OCI-LY1 (cell line): ENCODE measurements at regions not wholly inside any gene's neighbourhood (a gene's known extent, or its start where the extent isn't known, plus 50 kb on each side); places are given as distances from the start of the nearest gene placed in this dataset.

ENCODE experiments used
- H2AFZ ChIP-seq: fragments of 200-600 bp; sonication (generic), shearing (Covaris generic); 2 replicates; pipeline ENCODE4 v1.6.0; 2014; ENCODE audit warnings: antibody characterized with exemption, mild to moderate bottlenecking, low read length
- H3F3A ChIP-seq: fragments of 200-600 bp; sonication (generic), shearing (Covaris generic); 2 replicates; pipeline ENCODE4 v1.6.0; 2014; ENCODE audit warnings: mild to moderate bottlenecking, antibody characterized with exemption, low read length, moderate library complexity; ENCODE audit not compliant: insufficient read depth
- H3K27ac ChIP-seq: fragments of 200-600 bp; sonication (generic); 2 replicates; pipeline ENCODE4 v1.5.1; 2014; ENCODE audit warnings: low read length, mixed run types, mild to moderate bottlenecking, low read depth; ENCODE audit not compliant: poor library complexity, severe bottlenecking
- H3K27me3 ChIP-seq: fragments of 200-600 bp; sonication (generic); 2 replicates; pipeline ENCODE4 v1.6.0; 2014; ENCODE audit warnings: antibody characterized with exemption, mild to moderate bottlenecking, low read length, moderate library complexity; ENCODE audit not compliant: insufficient read depth
- H3K36me3 ChIP-seq: fragments of 200-600 bp; sonication (generic); 2 replicates; pipeline ENCODE4 v1.6.1; 2014; ENCODE audit warnings: mild to moderate bottlenecking, antibody characterized with exemption, low read length, moderate library complexity, mixed read lengths; ENCODE audit not compliant: insufficient read depth
- H3K4me1 ChIP-seq: fragments of 200-600 bp; sonication (generic); 2 replicates; pipeline ENCODE4 v1.5.1; 2014; ENCODE audit warnings: mild to moderate bottlenecking, low read length, moderate library complexity; ENCODE audit not compliant: insufficient read depth, severe bottlenecking
- H3K4me2 ChIP-seq: fragments of 200-600 bp; sonication (generic), shearing (Covaris generic); 2 replicates; pipeline ENCODE4 v1.6.1; 2014; ENCODE audit warnings: low read length
- H3K4me3 ChIP-seq: fragments of 200-600 bp; sonication (generic); 2 replicates; pipeline ENCODE4 v1.5.1; 2014; ENCODE audit warnings: low read length, low read depth, mild to moderate bottlenecking, mixed read lengths; ENCODE audit not compliant: poor library complexity, severe bottlenecking
- H3K79me2 ChIP-seq: fragments of 200-600 bp; shearing (Covaris generic); 2 replicates; pipeline ENCODE4 v1.6.1; 2016; ENCODE audit warnings: mixed run types, low read length, mixed read lengths; ENCODE audit not compliant: insufficient read depth
- H3K9ac ChIP-seq: fragments of 200-600 bp; sonication (generic), shearing (Covaris generic); 2 replicates; pipeline ENCODE4 v1.6.1; 2014; ENCODE audit warnings: mild to moderate bottlenecking, low read length, mixed read lengths
- H3K9me2 ChIP-seq: fragments of 200-600 bp; sonication (generic), shearing (Covaris generic); 2 replicates; pipeline ENCODE4 v1.6.1; 2014; ENCODE audit warnings: low read depth, mild to moderate bottlenecking, low read length, mixed read lengths
- H3K9me3 ChIP-seq: fragments of 200-600 bp; shearing (Covaris generic); 2 replicates; pipeline ENCODE4 v1.6.1; 2014; ENCODE audit warnings: low read length, mixed read lengths
- H4K20me1 ChIP-seq: fragments of 200-600 bp; sonication (generic), shearing (Covaris generic); 2 replicates; pipeline ENCODE4 v1.6.0; 2016; ENCODE audit warnings: mild to moderate bottlenecking, low read length; ENCODE audit not compliant: insufficient read depth
- EZH2 ChIP-seq: fragments of 200-600 bp; sonication (generic), shearing (Covaris generic); IDR thresholded peaks from 2 replicates; pipeline ENCODE4 v1.8.0; 2017; ENCODE audit warnings: borderline replicate concordance, mixed run types, mild to moderate bottlenecking, antibody characterized with exemption, low read length, moderate library complexity, mixed read lengths
- TF ChIP-seq, protein P1 (sequence below): fragments of 200-600 bp; sonication (generic), shearing (Covaris generic); IDR thresholded peaks from 2 replicates; pipeline ENCODE4 v1.5.1; 2017; ENCODE audit warnings: mild to moderate bottlenecking, antibody characterized with exemption, low read length, moderate library complexity, mixed read lengths

DNA sequence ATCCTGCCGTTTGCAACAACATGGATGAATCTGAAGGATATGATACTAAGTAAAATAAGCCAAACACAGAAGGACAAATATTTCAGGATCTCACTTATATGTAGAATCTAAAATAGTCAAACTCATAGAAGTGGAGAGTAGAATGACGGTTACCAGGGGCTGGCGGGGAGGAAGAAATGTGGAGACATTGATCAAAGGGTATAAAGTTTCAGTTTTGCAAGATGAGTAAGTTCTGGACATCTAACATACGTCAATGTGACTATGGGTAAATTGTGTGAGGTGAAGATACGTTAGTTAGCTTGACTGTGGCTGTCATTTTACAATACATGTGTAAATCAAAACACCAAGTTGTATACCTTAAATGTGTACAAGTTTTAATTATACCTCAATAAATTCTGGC lies 200.3 kb downstream of the SNX18 start:
- no peak overlapping the region for H2AFZ ChIP-seq
- H3K27ac ChIP-seq: no peak overlapping the region
- H3F3A ChIP-seq: no peaks in the 10 kb centered on the region
- no peaks in the 10 kb centered on the region for H4K20me1 ChIP-seq
- no peaks in the 10 kb centered on the region for H3K36me3 ChIP-seq
- no peaks in the 10 kb centered on the region; the same call in 1 of the 2 replicates for H3K9me3 ChIP-seq
- H3K9me2 ChIP-seq: no peaks in the 10 kb centered on the region
- H3K27me3 ChIP-seq: peaks cover 7% of the 10 kb centered on the region; the same call in 1 of the 2 replicates
- H3K4me1 ChIP-seq: no peaks in the 10 kb centered on the region
- H3K9ac ChIP-seq: no peak overlapping the region
- no peak overlapping the region for H3K4me2 ChIP-seq
- TF ChIP-seq, protein P1, sequence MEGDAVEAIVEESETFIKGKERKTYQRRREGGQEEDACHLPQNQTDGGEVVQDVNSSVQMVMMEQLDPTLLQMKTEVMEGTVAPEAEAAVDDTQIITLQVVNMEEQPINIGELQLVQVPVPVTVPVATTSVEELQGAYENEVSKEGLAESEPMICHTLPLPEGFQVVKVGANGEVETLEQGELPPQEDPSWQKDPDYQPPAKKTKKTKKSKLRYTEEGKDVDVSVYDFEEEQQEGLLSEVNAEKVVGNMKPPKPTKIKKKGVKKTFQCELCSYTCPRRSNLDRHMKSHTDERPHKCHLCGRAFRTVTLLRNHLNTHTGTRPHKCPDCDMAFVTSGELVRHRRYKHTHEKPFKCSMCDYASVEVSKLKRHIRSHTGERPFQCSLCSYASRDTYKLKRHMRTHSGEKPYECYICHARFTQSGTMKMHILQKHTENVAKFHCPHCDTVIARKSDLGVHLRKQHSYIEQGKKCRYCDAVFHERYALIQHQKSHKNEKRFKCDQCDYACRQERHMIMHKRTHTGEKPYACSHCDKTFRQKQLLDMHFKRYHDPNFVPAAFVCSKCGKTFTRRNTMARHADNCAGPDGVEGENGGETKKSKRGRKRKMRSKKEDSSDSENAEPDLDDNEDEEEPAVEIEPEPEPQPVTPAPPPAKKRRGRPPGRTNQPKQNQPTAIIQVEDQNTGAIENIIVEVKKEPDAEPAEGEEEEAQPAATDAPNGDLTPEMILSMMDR: no peak
- no peak for TF ChIP-seq EZH2
- H3K4me3 ChIP-seq: no peak overlapping the region
- no peaks in the 10 kb centered on the region for H3K79me2 ChIP-seq

DNA sequence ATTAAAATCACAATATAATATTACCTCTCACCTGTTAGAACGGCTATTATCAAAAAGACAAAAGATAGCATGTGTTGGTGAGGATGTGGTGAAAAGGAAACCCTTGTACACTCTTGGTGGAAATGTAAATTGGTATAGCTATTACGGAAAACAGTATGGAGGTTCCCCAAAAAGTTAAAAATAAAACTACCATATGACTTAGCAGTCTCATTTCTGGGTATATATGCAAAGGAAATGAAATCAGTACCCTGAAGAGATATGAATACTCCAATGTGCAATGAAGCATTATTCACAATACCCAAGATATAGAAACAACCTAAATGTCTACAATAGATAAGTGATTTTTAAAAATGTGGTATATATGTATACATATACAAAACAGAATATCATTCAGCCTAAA lies 199.9 kb downstream of the SNX18 start:
- no peak overlapping the region for H3K27ac ChIP-seq
- H3K9me2 ChIP-seq: no peaks in the 10 kb centered on the region
- H3F3A ChIP-seq: no peaks in the 10 kb centered on the region
- peaks cover 7% of the 10 kb centered on the region; the same call in 1 of the 2 replicates for H3K27me3 ChIP-seq
- H3K9ac ChIP-seq: no peak overlapping the region
- no peak overlapping the region for H3K4me2 ChIP-seq
- no peaks in the 10 kb centered on the region for H4K20me1 ChIP-seq
- no peaks in the 10 kb centered on the region for H3K79me2 ChIP-seq
- H3K4me1 ChIP-seq: no peaks in the 10 kb centered on the region
- no peak overlapping the region for H3K4me3 ChIP-seq
- TF ChIP-seq, protein P1: no peak
- no peak for TF ChIP-seq EZH2
- H3K36me3 ChIP-seq: no peaks in the 10 kb centered on the region
- no peaks in the 10 kb centered on the region; the same call in 1 of the 2 replicates for H3K9me3 ChIP-seq
- H2AFZ ChIP-seq: no peak overlapping the region

DNA sequence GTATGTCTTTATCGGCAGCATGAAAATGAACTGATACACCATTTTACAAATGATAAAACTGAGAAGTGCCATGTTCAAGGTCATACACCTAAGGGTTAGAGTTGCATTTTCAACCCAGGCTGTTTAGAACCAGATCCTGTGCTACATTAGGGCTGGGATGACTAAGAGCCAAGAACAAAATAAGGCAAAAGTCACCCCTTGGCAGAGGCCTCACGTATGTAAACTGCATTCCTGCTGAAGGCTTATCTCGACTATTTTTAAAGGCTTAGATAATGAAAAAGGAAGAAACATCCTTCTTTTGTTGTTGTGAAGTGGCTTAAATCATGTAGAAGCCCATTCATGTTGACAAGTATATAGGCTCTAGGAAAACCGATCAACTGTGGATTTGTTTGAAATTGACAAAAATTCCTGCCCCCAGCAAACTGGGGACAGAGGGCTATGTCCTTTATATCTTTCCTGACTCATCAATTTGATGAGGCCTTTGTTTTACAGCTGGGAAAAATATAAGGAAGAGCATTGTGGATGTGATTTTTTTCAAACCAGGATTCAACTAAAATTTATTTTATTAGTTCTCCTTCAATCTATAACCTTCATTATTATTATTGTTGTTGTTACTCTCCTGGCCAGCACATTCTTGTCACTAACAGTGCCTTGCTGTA lies 196.5 kb downstream of the SNX18 start:
- TF ChIP-seq, protein P1: no peak
- TF ChIP-seq EZH2: no peak
- Histone ChIP-seq H2AFZ (no peak overlapping the region), H3K9ac (no peak overlapping the region), H3K79me2 (no peaks in the 10 kb centered on the region), H3F3A (no peaks in the 10 kb centered on the region), H4K20me1 (no peaks in the 10 kb centered on the region), H3K27ac (no peak overlapping the region), H3K4me2 (no peak overlapping the region), H3K9me2 (no peaks in the 10 kb centered on the region), H3K4me1 (no peaks in the 10 kb centered on the region), H3K36me3 (no peaks in the 10 kb centered on the region), H3K4me3 (no peak overlapping the region), H3K9me3 (no peaks in the 10 kb centered on the region; the same call in 1 of the 2 replicates), H3K27me3 (peaks cover 4% of the 10 kb centered on the region; the same call in 1 of the 2 replicates)
